Fibroblast of the aortic adventitia (primary cell): ENCODE measurements at regions not wholly inside any gene's neighbourhood (a gene's known extent, or its start where the extent isn't known, plus 50 kb on each side); places are given as distances from the start of the nearest gene placed in this dataset.
A peak's percentile ranks its signal among the peaks of the same experiment; 100 is the strongest.

ENCODE experiments used
- DNase-seq: peaks from one replicate; pipeline ENCODE4 v3.0.0-alpha.2; 2010; ENCODE audit warnings: low read depth
- H3K4me3 ChIP-seq: 2 replicates; pipeline ENCODE4 v1.5.1; 2011; ENCODE audit warnings: low read depth, mild to moderate bottlenecking, control low read depth, low read length, moderate library complexity
- TF ChIP-seq, protein P1 (sequence below): IDR thresholded peaks from 2 replicates; pipeline ENCODE4 v1.5.1; 2011; ENCODE audit warnings: mild to moderate bottlenecking, low read length, control low read depth, inconsistent platforms; ENCODE audit not compliant: insufficient read depth

DNA sequence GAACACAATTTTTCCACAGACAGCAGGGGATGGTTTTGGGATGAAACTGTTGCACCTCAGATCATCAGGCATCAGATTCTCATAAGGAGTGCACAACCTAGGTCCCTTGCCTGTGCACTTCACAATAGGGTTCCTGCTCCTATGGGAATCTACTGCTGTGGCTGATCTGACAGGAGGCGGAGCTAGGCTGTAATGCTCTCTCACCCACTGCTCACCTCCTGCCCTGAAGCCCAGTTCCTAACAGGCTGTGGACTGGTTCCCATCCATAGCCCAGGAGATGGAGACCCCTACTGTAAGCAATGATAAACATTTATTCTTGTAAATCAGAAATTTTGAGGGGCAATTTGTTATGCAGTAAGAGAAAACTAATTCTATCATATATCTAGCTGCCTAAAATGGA, 1234.7 kb downstream of the SLITRK1 start:
- no peak for DNase-seq
- no peak overlapping the region for H3K4me3 ChIP-seq
- TF ChIP-seq, protein P1, sequence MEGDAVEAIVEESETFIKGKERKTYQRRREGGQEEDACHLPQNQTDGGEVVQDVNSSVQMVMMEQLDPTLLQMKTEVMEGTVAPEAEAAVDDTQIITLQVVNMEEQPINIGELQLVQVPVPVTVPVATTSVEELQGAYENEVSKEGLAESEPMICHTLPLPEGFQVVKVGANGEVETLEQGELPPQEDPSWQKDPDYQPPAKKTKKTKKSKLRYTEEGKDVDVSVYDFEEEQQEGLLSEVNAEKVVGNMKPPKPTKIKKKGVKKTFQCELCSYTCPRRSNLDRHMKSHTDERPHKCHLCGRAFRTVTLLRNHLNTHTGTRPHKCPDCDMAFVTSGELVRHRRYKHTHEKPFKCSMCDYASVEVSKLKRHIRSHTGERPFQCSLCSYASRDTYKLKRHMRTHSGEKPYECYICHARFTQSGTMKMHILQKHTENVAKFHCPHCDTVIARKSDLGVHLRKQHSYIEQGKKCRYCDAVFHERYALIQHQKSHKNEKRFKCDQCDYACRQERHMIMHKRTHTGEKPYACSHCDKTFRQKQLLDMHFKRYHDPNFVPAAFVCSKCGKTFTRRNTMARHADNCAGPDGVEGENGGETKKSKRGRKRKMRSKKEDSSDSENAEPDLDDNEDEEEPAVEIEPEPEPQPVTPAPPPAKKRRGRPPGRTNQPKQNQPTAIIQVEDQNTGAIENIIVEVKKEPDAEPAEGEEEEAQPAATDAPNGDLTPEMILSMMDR: no peak

DNA sequence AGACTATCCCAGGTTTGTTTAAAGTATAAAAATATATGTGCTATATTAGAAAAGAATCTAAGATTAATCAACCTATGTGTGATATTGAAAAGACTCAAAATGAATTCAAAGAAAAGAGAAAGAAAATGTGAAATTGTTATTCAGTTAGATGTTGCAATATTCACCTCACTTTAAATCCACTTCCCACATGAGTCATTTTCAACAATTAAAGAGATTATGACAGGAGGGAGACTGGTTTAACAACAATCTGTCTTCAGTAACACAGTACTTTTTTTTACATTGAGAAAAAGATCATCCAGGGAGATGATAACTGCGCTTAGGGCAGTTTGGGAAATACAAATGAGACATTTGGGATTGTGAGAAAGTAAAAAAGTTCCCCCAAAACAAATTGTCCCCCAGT, 1246.2 kb downstream of the SLITRK1 start:
- no peak for DNase-seq
- H3K4me3 ChIP-seq: no peak overlapping the region
- TF ChIP-seq, protein P1: no peak

DNA sequence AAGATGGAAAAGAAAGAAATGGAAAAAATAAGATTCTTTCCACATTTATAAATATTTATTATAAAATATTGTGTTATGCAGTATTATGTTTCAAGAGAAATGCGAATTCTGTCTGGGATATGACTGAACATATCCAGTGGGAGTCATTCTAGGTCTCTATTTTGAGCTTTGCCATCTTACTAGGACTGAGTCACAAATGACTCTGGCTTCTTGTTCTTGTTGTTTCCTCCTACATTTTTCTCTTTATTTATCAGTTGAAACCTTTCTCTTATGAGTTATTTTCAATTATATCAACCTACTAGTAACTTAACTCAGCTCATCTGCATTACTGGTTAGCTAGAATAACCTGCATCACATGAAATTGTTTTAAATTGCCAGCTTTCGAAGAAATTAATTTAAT, 1247.3 kb downstream of the SLITRK1 start:
- TF ChIP-seq, protein P1: no peak
- no peak for DNase-seq
- no peak overlapping the region for H3K4me3 ChIP-seq

DNA sequence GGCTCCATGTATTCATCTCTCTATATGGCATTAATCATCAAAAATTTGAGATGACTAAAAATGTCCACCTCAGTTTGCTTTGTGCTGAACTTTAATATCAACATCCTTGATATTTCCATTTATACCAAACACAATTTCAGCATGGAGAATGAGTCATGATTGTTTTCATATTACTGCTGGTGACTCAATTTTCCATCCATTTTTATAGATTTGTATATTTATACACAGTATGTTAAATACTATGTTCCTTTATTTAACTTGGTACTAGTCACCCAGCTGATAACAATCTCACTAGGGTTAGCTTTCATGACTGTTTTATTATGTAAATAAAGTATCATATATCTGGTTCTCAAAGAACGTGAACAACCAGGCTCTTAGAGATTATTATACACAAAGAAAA, 1255.1 kb downstream of the SLITRK1 start:
- no peak overlapping the region for H3K4me3 ChIP-seq
- TF ChIP-seq, protein P1: no peak
- peak; percentile 43 for DNase-seq

DNA sequence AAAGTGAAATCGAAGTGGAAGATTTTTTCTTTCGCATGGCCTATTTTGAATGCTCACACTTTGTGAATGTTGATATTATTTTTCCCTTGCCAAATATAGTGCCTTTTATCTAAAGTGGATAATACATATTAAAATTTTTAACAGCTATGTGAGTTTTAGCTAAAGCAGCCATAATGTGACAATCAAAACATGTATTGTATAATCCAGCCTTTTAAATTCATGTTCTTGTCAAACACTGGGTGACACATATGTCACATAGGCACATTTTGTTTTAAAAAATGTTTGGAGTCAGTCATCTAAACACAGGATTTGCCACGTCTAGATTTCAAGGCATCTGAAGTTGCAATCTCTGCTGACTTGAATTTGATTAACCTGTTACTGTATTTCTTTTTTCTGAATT, 1256.6 kb downstream of the SLITRK1 start:
- TF ChIP-seq, protein P1: no peak
- DNase-seq: no peak
- H3K4me3 ChIP-seq: no peak overlapping the region

DNA sequence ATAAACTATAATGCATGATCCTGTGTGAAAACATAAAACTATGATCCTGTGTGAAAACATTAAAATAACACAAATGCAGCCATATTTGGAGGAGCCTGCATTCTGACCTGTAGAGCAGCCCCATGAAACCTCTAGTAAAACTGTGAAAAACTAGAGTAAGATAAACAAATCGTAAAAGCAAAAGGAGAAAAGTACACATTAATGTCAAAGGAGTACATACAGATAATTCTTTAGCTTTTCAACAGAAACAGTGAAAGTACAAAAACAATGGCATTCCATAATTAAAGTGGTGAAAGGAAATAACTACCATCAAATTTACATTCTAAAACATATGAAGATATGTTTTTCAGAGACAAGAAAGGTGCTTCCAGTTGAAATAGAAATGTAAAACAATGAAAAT, 1267.2 kb downstream of the SLITRK1 start:
- no peak for DNase-seq
- H3K4me3 ChIP-seq: no peak overlapping the region
- TF ChIP-seq, protein P1: no peak

DNA sequence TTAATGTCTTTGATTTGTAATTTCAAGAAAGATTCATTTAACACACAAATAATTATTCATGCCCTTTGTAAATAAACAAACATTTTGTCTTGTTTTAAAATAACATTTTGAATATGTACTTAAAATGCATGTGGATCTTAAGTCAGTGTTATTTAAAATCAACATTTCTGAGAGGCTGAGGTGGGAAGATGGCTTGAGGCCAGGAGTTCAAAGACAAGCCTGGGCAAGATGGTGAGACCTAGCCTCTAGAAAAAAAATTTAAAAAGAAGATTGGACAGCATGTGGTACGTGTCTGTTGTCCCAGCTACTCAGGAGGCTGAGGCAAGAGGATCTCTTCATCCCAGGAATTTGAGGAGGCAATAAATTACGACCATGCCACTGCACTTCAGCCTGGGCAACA, 1268.2 kb downstream of the SLITRK1 start:
- no peak overlapping the region for H3K4me3 ChIP-seq
- TF ChIP-seq, protein P1: no peak
- no peak for DNase-seq
